ENCODE measurements at regions not wholly inside any gene's neighbourhood (a gene's known extent, or its start where the extent isn't known, plus 50 kb on each side); places are given as distances from the start of the nearest gene placed in this dataset.

DNA sequence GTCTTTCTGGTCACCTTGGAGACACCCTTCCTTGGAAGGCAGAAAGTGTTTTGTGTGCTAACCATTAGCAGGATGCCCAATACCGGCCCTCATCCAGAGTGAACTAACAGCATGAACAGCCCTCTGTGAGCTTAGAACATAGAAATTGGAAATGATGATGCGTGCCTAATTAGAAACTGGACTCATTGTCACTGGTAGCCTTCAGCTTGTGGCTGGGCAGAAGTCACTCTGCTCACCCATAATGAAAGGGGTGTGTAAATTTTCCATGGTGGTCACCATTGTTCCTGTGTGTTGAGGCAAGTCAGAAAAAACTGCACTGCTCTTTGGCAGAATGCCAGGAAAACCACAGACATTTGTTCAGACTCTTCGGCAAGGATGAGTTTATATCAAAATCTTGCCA, 74.7 kb upstream of the CNTN4 start:
- Histone ChIP-seq H3K27me3 (ENCODE audit: control insufficient read depth, insufficient read depth, low read length) (no peaks in the 10 kb centered on the region), H2AFZ (ENCODE audit: low read length) (no peak overlapping the region), H3K4me3 (replicated peaks in 1 of 4; ENCODE audit: control extremely low read depth in 1 of 4, insufficient read depth in 1 of 4, low read depth in 3 of 4, low read length in 4 of 4) (no peak overlapping the region), H3K79me2 (ENCODE audit: control insufficient read depth, insufficient read depth, low read length) (no peaks in the 10 kb centered on the region), H3K4me2 (ENCODE audit: extremely low read depth, insufficient read depth, low read length) (no peak overlapping the region), H3K9me3 (ENCODE audit: control insufficient read depth, insufficient read depth, low read depth, low read length) (no peaks in the 10 kb centered on the region), H3K27ac (ENCODE audit: insufficient read depth, low read length) (no peak overlapping the region), H4K20me1 (ENCODE audit: control insufficient read depth, extremely low read depth, insufficient read depth, low read length) (no peaks in the 10 kb centered on the region), H3K4me1 (ENCODE audit: control insufficient read depth, extremely low read depth, insufficient read depth, low read length) (no peaks in the 10 kb centered on the region), H3K36me3 (ENCODE audit: control insufficient read depth, insufficient read depth, low read length) (no peaks in the 10 kb centered on the region), H3K9ac (ENCODE audit: insufficient read depth, low read length) (no peak overlapping the region)
- TF ChIP-seq, protein P1, sequence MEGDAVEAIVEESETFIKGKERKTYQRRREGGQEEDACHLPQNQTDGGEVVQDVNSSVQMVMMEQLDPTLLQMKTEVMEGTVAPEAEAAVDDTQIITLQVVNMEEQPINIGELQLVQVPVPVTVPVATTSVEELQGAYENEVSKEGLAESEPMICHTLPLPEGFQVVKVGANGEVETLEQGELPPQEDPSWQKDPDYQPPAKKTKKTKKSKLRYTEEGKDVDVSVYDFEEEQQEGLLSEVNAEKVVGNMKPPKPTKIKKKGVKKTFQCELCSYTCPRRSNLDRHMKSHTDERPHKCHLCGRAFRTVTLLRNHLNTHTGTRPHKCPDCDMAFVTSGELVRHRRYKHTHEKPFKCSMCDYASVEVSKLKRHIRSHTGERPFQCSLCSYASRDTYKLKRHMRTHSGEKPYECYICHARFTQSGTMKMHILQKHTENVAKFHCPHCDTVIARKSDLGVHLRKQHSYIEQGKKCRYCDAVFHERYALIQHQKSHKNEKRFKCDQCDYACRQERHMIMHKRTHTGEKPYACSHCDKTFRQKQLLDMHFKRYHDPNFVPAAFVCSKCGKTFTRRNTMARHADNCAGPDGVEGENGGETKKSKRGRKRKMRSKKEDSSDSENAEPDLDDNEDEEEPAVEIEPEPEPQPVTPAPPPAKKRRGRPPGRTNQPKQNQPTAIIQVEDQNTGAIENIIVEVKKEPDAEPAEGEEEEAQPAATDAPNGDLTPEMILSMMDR (conservative IDR thresholded peaks at IDR 0.05 in 1 of 2, IDR thresholded peaks at IDR 0.05 in 1 of 2; ENCODE audit: low read depth in 1 of 2, low read length in 2 of 2): no peak
- TF ChIP-seq EZH2 (IDR thresholded peaks at IDR 0.05; ENCODE audit: low read length, missing control alignments): no peak
- peak in 1 of 2 donors; percentile 0 for DNase-seq (ENCODE audit: low read depth in 2 of 2)

DNA sequence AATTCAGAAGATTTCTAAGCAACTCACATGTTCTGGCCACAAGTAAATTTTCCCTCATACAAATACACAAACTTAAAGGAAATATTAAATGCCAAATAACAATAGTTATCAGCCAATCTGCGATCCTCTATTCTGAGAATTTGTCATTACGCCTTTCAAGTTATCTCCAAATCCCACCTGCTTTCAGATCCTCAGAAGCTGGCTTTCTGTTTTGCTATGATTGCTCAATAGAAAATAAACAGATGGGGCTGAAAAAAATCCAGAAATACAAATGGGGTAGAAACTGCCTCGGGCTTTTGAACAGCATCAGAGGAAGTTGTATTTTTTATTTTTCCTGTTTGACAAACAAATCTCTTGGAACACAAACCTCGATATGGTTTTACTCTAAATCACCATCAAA, 74.0 kb upstream of the CNTN4 start:
- Histone ChIP-seq H3K79me2 (ENCODE audit: control insufficient read depth, insufficient read depth, low read length) (no peaks in the 10 kb centered on the region), H3K9me3 (ENCODE audit: control insufficient read depth, insufficient read depth, low read depth, low read length) (no peaks in the 10 kb centered on the region), H4K20me1 (ENCODE audit: control insufficient read depth, extremely low read depth, insufficient read depth, low read length) (no peaks in the 10 kb centered on the region), H3K4me1 (ENCODE audit: control insufficient read depth, extremely low read depth, insufficient read depth, low read length) (no peaks in the 10 kb centered on the region), H3K9ac (ENCODE audit: insufficient read depth, low read length) (no peak overlapping the region), H3K36me3 (ENCODE audit: control insufficient read depth, insufficient read depth, low read length) (no peaks in the 10 kb centered on the region), H3K27ac (ENCODE audit: insufficient read depth, low read length) (no peak overlapping the region), H3K4me3 (replicated peaks in 1 of 4; ENCODE audit: control extremely low read depth in 1 of 4, insufficient read depth in 1 of 4, low read depth in 3 of 4, low read length in 4 of 4) (no peak overlapping the region), H3K27me3 (ENCODE audit: control insufficient read depth, insufficient read depth, low read length) (no peaks in the 10 kb centered on the region), H2AFZ (ENCODE audit: low read length) (no peak overlapping the region), H3K4me2 (ENCODE audit: extremely low read depth, insufficient read depth, low read length) (no peak overlapping the region)
- no peak for DNase-seq (ENCODE audit: low read depth in 2 of 2)
- TF ChIP-seq, protein P1 (conservative IDR thresholded peaks at IDR 0.05 in 1 of 2, IDR thresholded peaks at IDR 0.05 in 1 of 2; ENCODE audit: low read depth in 1 of 2, low read length in 2 of 2): no peak
- no peak for TF ChIP-seq EZH2 (IDR thresholded peaks at IDR 0.05; ENCODE audit: low read length, missing control alignments)

DNA sequence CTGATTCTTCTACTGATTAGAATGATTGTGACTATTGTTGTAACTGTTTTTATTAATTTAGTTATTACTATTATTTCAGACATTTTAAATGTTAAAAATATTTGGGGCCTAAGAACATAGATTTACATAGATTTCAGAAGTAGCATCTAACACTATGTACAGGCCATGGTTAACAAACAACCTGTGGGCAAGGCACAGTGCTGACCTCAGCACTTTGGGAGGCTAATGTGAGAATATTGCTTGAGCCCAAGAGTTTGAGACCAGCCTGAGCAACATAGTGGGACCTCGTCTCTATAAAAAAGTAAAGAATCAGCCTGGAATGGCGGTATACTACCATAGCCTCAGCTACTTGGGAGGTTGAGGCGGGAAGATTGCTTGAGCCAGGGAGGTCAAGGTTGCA, 69.1 kb upstream of the CNTN4 start:
- Histone ChIP-seq H3K27ac (ENCODE audit: insufficient read depth, low read length) (no peak overlapping the region), H3K36me3 (ENCODE audit: control insufficient read depth, insufficient read depth, low read length) (no peaks in the 10 kb centered on the region), H3K9me3 (ENCODE audit: control insufficient read depth, insufficient read depth, low read depth, low read length) (no peaks in the 10 kb centered on the region), H3K79me2 (ENCODE audit: control insufficient read depth, insufficient read depth, low read length) (no peaks in the 10 kb centered on the region), H3K9ac (ENCODE audit: insufficient read depth, low read length) (no peak overlapping the region), H3K4me2 (ENCODE audit: extremely low read depth, insufficient read depth, low read length) (no peak overlapping the region), H3K27me3 (ENCODE audit: control insufficient read depth, insufficient read depth, low read length) (no peaks in the 10 kb centered on the region), H2AFZ (ENCODE audit: low read length) (no peak overlapping the region), H3K4me1 (ENCODE audit: control insufficient read depth, extremely low read depth, insufficient read depth, low read length) (no peaks in the 10 kb centered on the region), H4K20me1 (ENCODE audit: control insufficient read depth, extremely low read depth, insufficient read depth, low read length) (no peaks in the 10 kb centered on the region), H3K4me3 (replicated peaks in 1 of 4; ENCODE audit: control extremely low read depth in 1 of 4, insufficient read depth in 1 of 4, low read depth in 3 of 4, low read length in 4 of 4) (no peak overlapping the region)
- no peak for TF ChIP-seq EZH2 (IDR thresholded peaks at IDR 0.05; ENCODE audit: low read length, missing control alignments)
- TF ChIP-seq, protein P1 (conservative IDR thresholded peaks at IDR 0.05 in 1 of 2, IDR thresholded peaks at IDR 0.05 in 1 of 2; ENCODE audit: low read depth in 1 of 2, low read length in 2 of 2): no peak
- DNase-seq (ENCODE audit: low read depth in 2 of 2): no peak

Measured in fibroblast of lung (primary cell).